22Rv1 (cell line): ENCODE measurements at regions not wholly inside any gene's neighbourhood (a gene's known extent, or its start where the extent isn't known, plus 50 kb on each side); places are given as distances from the start of the nearest gene placed in this dataset.

ENCODE experiments used
- ZFX ChIP-seq: fragments of 450-650 bp; IDR thresholded peaks from 2 replicates; pipeline ENCODE4 v1.6.1; 2017; ENCODE audit warnings: antibody characterized with exemption, borderline replicate concordance
- TF ChIP-seq, protein P1 (sequence below): fragments of 450-650 bp; IDR thresholded peaks from 2 replicates; pipeline ENCODE4 v1.5.1; 2017; ENCODE audit warnings: mild to moderate bottlenecking

DNA sequence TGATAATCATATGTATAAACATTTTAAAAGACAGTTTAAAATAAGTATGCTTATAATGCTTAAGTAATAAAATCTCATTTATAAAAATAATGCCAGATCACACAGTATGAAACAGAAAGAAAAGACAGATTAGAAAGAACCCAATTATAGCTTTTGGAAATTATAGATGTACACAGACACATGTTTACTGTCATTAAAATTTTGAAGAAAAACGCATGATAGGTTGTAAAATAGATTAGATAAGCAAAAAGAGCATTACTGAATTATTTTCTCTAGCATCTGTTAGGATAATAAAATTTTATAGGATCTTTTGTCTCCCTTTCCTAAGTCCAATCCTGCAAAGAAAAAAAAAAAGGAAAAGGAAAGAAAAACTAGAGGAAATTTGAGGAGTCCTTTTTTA lies 1107.3 kb upstream of the LRRN3 start:
- TF ChIP-seq, protein P1, sequence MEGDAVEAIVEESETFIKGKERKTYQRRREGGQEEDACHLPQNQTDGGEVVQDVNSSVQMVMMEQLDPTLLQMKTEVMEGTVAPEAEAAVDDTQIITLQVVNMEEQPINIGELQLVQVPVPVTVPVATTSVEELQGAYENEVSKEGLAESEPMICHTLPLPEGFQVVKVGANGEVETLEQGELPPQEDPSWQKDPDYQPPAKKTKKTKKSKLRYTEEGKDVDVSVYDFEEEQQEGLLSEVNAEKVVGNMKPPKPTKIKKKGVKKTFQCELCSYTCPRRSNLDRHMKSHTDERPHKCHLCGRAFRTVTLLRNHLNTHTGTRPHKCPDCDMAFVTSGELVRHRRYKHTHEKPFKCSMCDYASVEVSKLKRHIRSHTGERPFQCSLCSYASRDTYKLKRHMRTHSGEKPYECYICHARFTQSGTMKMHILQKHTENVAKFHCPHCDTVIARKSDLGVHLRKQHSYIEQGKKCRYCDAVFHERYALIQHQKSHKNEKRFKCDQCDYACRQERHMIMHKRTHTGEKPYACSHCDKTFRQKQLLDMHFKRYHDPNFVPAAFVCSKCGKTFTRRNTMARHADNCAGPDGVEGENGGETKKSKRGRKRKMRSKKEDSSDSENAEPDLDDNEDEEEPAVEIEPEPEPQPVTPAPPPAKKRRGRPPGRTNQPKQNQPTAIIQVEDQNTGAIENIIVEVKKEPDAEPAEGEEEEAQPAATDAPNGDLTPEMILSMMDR = no peak
- no peak for TF ChIP-seq ZFX
